ENCODE measurements at regions not wholly inside any gene's neighbourhood (a gene's known extent, or its start where the extent isn't known, plus 50 kb on each side); places are given as distances from the start of the nearest gene placed in this dataset.
"Not testable (repeated sequence)": the region's sequence is repeated elsewhere in the genome, so short reads cannot be mapped to it uniquely, and the experiment has no call there.

GRCh38 chr9:102362470-102363132 lies 624.2 kb upstream of the GRIN3A start:
- H3K4me1 ChIP-seq = no peaks in the 10 kb centered on the region
- intact Hi-C loops (cut with DNase I) = no loop called here
- H3K36me3 ChIP-seq = no peaks in the 10 kb centered on the region
- DNase-seq = no peak
- no peak for ATAC-seq
- H3K4me3 ChIP-seq = no peak overlapping the region
- TF ChIP-seq CTCF (IDR thresholded peaks at IDR 0.05) = no peak
- no peak overlapping the region for H3K27ac ChIP-seq
- no peaks in the 10 kb centered on the region for H3K9me3 ChIP-seq
- H3K27me3 ChIP-seq (ENCODE audit: low read depth) = no peaks in the 10 kb centered on the region

DNA sequence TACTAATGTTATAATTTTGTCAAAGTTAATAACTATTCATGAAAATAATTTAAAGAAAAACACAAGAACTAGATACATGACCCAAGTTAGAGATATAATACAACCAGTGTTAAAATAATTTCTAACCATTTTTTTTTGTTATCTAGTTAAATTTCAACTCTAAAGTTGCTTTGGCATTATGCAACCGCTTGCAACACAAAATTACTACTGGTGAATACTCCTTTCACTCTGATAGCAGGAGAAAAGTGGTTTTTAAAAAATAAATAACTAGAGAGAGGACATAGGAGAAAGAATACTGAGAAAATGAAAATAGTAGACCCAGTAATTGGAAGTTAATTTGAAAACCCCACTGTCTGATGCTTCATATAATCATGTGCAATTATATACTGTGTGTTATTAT lies 622.4 kb upstream of the GRIN3A start:
- Histone ChIP-seq H3K9me3 (peaks cover 5% of the 10 kb centered on the region), H3K36me3 (no peaks in the 10 kb centered on the region), H3K4me3 (no peak overlapping the region), H3K4me1 (no peaks in the 10 kb centered on the region), H3K27ac (no peak overlapping the region), H3K27me3 (ENCODE audit: low read depth) (no peaks in the 10 kb centered on the region)
- DNase-seq = no peak
- ATAC-seq = no peak
- intact Hi-C loops (cut with DNase I) = no loop called here
- no peak for TF ChIP-seq CTCF (IDR thresholded peaks at IDR 0.05)

GRCh38 chr9:102355982-102356381 lies 617.5 kb upstream of the GRIN3A start:
- ATAC-seq (no peak), DNase-seq (no peak)
- Histone ChIP-seq H3K4me3 (no peak overlapping the region), H3K27ac (no peak overlapping the region), H3K36me3 (no peaks in the 10 kb centered on the region), H3K4me1 (no peaks in the 10 kb centered on the region), H3K9me3 (peaks cover 11% of the 10 kb centered on the region), H3K27me3 (ENCODE audit: low read depth) (no peaks in the 10 kb centered on the region)
- no peak for TF ChIP-seq CTCF (IDR thresholded peaks at IDR 0.05)
- intact Hi-C loops (cut with DNase I) = no loop called here

- H3K36me3 ChIP-seq = no peaks in the 10 kb centered on the region
- H3K27me3 ChIP-seq (ENCODE audit: low read depth) = no peaks in the 10 kb centered on the region
- H3K27ac ChIP-seq = no peak overlapping the region
- H3K9me3 ChIP-seq = peaks cover 11% of the 10 kb centered on the region
- H3K4me3 ChIP-seq = no peak overlapping the region
- DNase-seq = no peak
- no peaks in the 10 kb centered on the region for H3K4me1 ChIP-seq
- no peak for ATAC-seq
- intact Hi-C loops (cut with DNase I) = no loop called here
- no peak for TF ChIP-seq CTCF (IDR thresholded peaks at IDR 0.05)
These were observed 615.6 kb upstream of the GRIN3A start for GRCh38 chr9:102354041-102354440.

DNA sequence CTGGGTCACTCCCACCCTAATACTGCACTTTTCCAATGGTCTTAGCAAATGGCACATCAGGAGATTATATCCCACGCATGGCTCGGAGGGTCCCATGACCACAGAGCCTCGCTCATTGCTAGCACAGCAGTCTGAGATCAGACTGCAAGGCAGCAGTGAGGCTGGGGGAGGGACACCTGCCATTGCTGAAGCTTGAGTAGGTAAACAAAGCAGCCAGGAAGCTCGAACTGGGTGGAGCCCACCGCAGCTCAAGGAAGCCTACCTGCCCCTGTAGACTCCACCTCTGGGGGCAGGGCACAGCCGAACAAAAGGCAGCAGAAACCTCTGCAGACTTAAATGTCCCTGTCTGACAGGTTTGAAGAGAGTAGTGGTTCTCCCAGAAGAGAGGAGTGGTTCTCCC lies 599.0 kb upstream of the GRIN3A start:
- H3K4me1 ChIP-seq; H3K36me3 ChIP-seq; H3K9me3 ChIP-seq; H3K27me3 ChIP-seq (ENCODE audit: low read depth); intact Hi-C loops (cut with DNase I); H3K4me3 ChIP-seq; DNase-seq; H3K27ac ChIP-seq; ATAC-seq: not testable (repeated sequence)

DNA sequence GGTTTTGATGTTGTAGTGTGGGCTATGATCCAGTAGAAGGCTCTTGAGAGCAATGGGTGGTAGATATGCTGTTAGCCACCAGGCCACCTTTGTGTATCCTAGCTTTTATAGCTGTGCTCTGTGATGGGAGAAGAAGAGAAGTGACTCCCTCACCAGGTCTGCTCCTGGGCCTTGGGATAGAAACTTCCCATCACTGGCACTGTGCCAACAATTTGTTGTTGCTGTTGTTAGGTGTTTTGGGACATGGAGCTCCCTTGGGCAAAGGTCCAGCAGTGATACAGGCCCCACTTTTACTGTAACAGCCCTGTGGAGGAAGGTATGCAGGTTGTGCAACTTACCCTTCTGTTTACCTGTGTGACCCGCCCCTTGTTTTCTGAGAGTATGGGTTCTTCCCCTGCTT lies 570.9 kb upstream of the GRIN3A start:
- peaks cover 6% of the 10 kb centered on the region for H3K9me3 ChIP-seq
- H3K4me3 ChIP-seq = no peak overlapping the region
- no peaks in the 10 kb centered on the region for H3K27me3 ChIP-seq (ENCODE audit: low read depth)
- no peak for ATAC-seq
- no peak overlapping the region for H3K27ac ChIP-seq
- no peak for DNase-seq
- H3K36me3 ChIP-seq = no peaks in the 10 kb centered on the region
- H3K4me1 ChIP-seq = no peaks in the 10 kb centered on the region
- TF ChIP-seq CTCF (IDR thresholded peaks at IDR 0.05) = no peak
- intact Hi-C loops (cut with DNase I) = no loop called here
